ENCODE measurements at regions not wholly inside any gene's neighbourhood (a gene's known extent, or its start where the extent isn't known, plus 50 kb on each side); places are given as distances from the start of the nearest gene placed in this dataset.

DNA sequence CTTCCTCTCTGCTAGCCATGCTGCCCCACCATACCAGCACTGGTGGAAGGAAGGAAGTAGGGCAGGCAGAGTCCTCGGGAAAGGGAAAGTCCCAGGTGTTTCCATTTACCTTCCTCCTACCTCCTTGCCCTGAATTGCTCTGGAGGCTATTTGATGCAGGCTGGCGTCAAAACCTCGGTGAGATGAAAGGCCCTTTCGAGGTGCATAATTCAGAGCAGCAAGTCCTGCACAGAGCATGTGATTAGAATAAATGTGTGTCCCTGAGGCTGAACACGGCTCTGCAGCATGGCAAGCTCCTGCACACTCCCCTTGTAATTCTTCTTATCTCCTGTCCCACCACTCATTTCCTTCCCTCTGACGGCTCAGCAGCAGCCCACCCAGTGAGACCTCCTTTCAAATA lies 98.7 kb upstream of the LRFN2 start (continued):
- TF ChIP-seq NANOG (IDR thresholded peaks at IDR 0.05; ENCODE audit: insufficient read depth, low read depth, low read length, poor library complexity, severe bottlenecking) = no peak
- no peak for TF ChIP-seq TEAD4 (IDR thresholded peaks at IDR 0.05; ENCODE audit: low read depth, low read length)
- TF ChIP-seq HDAC6 (IDR thresholded peaks at IDR 0.05; ENCODE audit: low read depth, low read length) = no peak
- no peak for TF ChIP-seq CHD2 (IDR thresholded peaks at IDR 0.05; ENCODE audit: low read length)
- TF ChIP-seq TBP (IDR thresholded peaks at IDR 0.05; ENCODE audit: low read depth, low read length) = no peak
- no peak for TF ChIP-seq USF2 (IDR thresholded peaks at IDR 0.05; ENCODE audit: low read length)
- TF ChIP-seq YY1 (IDR thresholded peaks at IDR 0.05; ENCODE audit: low read depth, low read length) = no peak
- TF ChIP-seq MAX (IDR thresholded peaks at IDR 0.05) = no peak
- TF ChIP-seq CEBPB (IDR thresholded peaks at IDR 0.05; ENCODE audit: low read depth, low read length) = no peak
- TF ChIP-seq SP2 (IDR thresholded peaks at IDR 0.05; ENCODE audit: low read length) = no peak
- no peak for TF ChIP-seq CTCF (IDR thresholded peaks at IDR 0.05; ENCODE audit: control extremely low read depth in 1 of 3, insufficient read depth in 1 of 3, low read depth in 1 of 3, low read length in 3 of 3)
